C1 segment of cervical spinal cord (tissue), 14 donors: ENCODE measurements at regions not wholly inside any gene's neighbourhood (a gene's known extent, or its start where the extent isn't known, plus 50 kb on each side); places are given as distances from the start of the nearest gene placed in this dataset.

Source experiments
- DNase-seq, 14 donors: peaks; one replicate each; lab custom pipeline; 2025; lab: John Stamatoyannopoulos, UW

GRCh38 chr1:239538239-239538988 is 152.0 kb downstream of the CHRM3 start:
- no peak for DNase-seq

- DNase-seq: no peak
Measured at GRCh38 chr1:239539051-239539450, 152.7 kb downstream of the CHRM3 start.

- no peak for DNase-seq
Measured at GRCh38 chr1:239539812-239540211, 153.4 kb downstream of the CHRM3 start.

- no peak for DNase-seq
Measured at GRCh38 chr1:239543873-239544272, 157.5 kb downstream of the CHRM3 start.

GRCh38 chr1:239545466-239545865 is 159.1 kb downstream of the CHRM3 start:
- DNase-seq: no peak

GRCh38 chr1:239547987-239548386 is 161.6 kb downstream of the CHRM3 start:
- no peak for DNase-seq

GRCh38 chr1:239550178-239550577 is 163.8 kb downstream of the CHRM3 start:
- DNase-seq: no peak

GRCh38 chr1:239555350-239555749 is 169.0 kb downstream of the CHRM3 start:
- DNase-seq: no peak

GRCh38 chr1:239558559-239558958 is 172.2 kb downstream of the CHRM3 start:
- no peak for DNase-seq

- no peak for DNase-seq
Measured at GRCh38 chr1:239558991-239559390, 172.6 kb downstream of the CHRM3 start.

GRCh38 chr1:239560921-239561320 is 174.6 kb downstream of the CHRM3 start:
- no peak for DNase-seq

GRCh38 chr1:239562095-239562494 is 175.7 kb downstream of the CHRM3 start:
- no peak for DNase-seq

- DNase-seq: no peak
Measured at GRCh38 chr1:239563681-239564080, 177.3 kb downstream of the CHRM3 start.

- DNase-seq: no peak
Measured at GRCh38 chr1:239566074-239566473, 179.7 kb downstream of the CHRM3 start.

- no peak for DNase-seq
Measured at GRCh38 chr1:239570878-239571277, 184.5 kb downstream of the CHRM3 start.

GRCh38 chr1:239572183-239572582 is 185.8 kb downstream of the CHRM3 start:
- DNase-seq: no peak

- DNase-seq: no peak
Measured at GRCh38 chr1:239574112-239574511, 187.7 kb downstream of the CHRM3 start.

GRCh38 chr1:239575113-239575512 is 188.7 kb downstream of the CHRM3 start:
- DNase-seq: no peak

- no peak for DNase-seq
Measured at GRCh38 chr1:239583536-239583935, 197.2 kb downstream of the CHRM3 start.

GRCh38 chr1:239586128-239586527 is 199.8 kb downstream of the CHRM3 start:
- no peak for DNase-seq

- no peak for DNase-seq
Measured at GRCh38 chr1:239587066-239587465, 200.7 kb downstream of the CHRM3 start.

- no peak for DNase-seq
Measured at GRCh38 chr1:239587574-239588369, 201.4 kb downstream of the CHRM3 start.

GRCh38 chr1:239590556-239590955 is 204.2 kb downstream of the CHRM3 start:
- DNase-seq: no peak
